Suprapubic skin (tissue), 4 donors: ENCODE measurements at regions not wholly inside any gene's neighbourhood (a gene's known extent, or its start where the extent isn't known, plus 50 kb on each side); places are given as distances from the start of the nearest gene placed in this dataset.

ENCODE experiments used
- DNase-seq, 2 donors: peaks; one replicate each; pipeline ENCODE4 v3.0.0-alpha.2; 2019; ENCODE audit warnings: low spot score in 2 of 2
- H3K27ac ChIP-seq: fragments of 200-600 bp; sonication (generic); one replicate; pipeline ENCODE4 v1.5.1; 2019
- H3K27me3 ChIP-seq: fragments of 200-600 bp; sonication (generic); one replicate; pipeline ENCODE4 v1.5.1; 2019
- H3K36me3 ChIP-seq: fragments of 200-600 bp; sonication (generic); one replicate; pipeline ENCODE4 v1.5.1; 2019
- H3K4me1 ChIP-seq: fragments of 200-600 bp; sonication (generic); one replicate; pipeline ENCODE4 v1.5.1; 2019
- H3K4me3 ChIP-seq: fragments of 200-600 bp; sonication (generic); one replicate; pipeline ENCODE4 v1.5.1; 2019; ENCODE audit warnings: mild to moderate bottlenecking
- H3K9me3 ChIP-seq: fragments of 200-600 bp; sonication (generic); one replicate; pipeline ENCODE4 v1.5.1; 2019
- EP300 ChIP-seq: sonication (generic); formaldehyde crosslinking; IDR thresholded peaks from one replicate; pipeline ENCODE4 v1.6.1; 2017; ENCODE audit warnings: antibody characterized with exemption
- POLR2A ChIP-seq, 2 donors: fragments of 450-650 bp; IDR thresholded peaks; one replicate each; pipeline ENCODE4 v1.6.1; 2017; ENCODE audit warnings: antibody characterized with exemption in 2 of 2, mild to moderate bottlenecking in 2 of 2, moderate library complexity in 2 of 2
- POLR2AphosphoS5 ChIP-seq, 3 donors: sonication (generic); formaldehyde crosslinking; IDR thresholded peaks; one replicate each; pipeline ENCODE4 v1.6.1; 2017; ENCODE audit warnings: antibody characterized with exemption in 3 of 3
- WGBS: methylation state at CpG from one replicate; pipeline ENCODE4 v1.1.5; 2018; 5-methylcytosine and 5-hydroxymethylcytosine counted together
- TF ChIP-seq, protein P1 (sequence below), 2 donors: fragments of 200-600 bp in 1 of 2; fragments of 450-650 bp in 1 of 2; sonication (generic) in 1 of 2; IDR thresholded peaks; one replicate each; pipeline ENCODE4 v1.5.1; 2016 to 2019; ENCODE audit warnings: antibody characterized with exemption in 2 of 2, mild to moderate bottlenecking in 1 of 2, moderate library complexity in 1 of 2

DNA sequence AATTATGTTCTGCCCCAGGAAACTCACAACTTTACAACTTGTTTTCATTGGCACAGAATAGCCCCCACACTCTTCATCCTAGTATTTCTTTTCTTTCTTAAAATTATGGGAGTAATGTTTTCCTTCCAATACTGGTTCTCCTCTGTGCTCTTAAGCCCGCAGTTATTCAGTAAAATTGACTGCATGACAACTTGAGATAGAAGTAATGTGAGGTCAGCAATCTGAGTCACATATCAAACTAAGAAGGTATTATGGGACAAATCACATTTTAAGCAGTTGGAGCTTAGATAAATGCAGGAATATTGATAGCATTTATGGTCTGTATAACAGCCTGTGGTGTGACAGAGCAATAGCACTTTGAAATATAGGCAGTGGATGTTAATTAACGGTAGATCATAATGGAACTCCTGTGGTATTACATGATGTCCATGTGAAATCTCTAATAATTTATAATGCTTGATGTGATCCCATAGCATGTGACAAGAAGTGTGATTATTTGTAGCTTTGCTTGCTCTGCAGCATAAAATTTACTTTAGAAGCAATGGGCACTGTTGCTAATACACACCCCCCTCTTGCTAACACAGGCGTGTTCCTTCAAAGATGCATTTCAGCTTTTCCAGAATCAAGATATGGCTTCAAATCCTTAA is 351.4 kb upstream of the CDH20 start:
- no peak for DNase-seq
- no peaks in the 10 kb centered on the region for H3K36me3 ChIP-seq
- H3K9me3 ChIP-seq: no peaks in the 10 kb centered on the region
- WGBS: 76% methylated on average over 3 of the region's 3 CpGs
- no peaks in the 10 kb centered on the region for H3K27me3 ChIP-seq
- H3K27ac ChIP-seq: no peak overlapping the region
- H3K4me1 ChIP-seq: no peaks in the 10 kb centered on the region
- H3K4me3 ChIP-seq: no peak overlapping the region
- TF ChIP-seq, protein P1, sequence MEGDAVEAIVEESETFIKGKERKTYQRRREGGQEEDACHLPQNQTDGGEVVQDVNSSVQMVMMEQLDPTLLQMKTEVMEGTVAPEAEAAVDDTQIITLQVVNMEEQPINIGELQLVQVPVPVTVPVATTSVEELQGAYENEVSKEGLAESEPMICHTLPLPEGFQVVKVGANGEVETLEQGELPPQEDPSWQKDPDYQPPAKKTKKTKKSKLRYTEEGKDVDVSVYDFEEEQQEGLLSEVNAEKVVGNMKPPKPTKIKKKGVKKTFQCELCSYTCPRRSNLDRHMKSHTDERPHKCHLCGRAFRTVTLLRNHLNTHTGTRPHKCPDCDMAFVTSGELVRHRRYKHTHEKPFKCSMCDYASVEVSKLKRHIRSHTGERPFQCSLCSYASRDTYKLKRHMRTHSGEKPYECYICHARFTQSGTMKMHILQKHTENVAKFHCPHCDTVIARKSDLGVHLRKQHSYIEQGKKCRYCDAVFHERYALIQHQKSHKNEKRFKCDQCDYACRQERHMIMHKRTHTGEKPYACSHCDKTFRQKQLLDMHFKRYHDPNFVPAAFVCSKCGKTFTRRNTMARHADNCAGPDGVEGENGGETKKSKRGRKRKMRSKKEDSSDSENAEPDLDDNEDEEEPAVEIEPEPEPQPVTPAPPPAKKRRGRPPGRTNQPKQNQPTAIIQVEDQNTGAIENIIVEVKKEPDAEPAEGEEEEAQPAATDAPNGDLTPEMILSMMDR (IDR thresholded peaks at IDR 0.05): no peak
- TF ChIP-seq POLR2AphosphoS5 (IDR thresholded peaks at IDR 0.05) (no peak), EP300 (no peak), POLR2A (IDR thresholded peaks at IDR 0.05) (no peak)

DNA sequence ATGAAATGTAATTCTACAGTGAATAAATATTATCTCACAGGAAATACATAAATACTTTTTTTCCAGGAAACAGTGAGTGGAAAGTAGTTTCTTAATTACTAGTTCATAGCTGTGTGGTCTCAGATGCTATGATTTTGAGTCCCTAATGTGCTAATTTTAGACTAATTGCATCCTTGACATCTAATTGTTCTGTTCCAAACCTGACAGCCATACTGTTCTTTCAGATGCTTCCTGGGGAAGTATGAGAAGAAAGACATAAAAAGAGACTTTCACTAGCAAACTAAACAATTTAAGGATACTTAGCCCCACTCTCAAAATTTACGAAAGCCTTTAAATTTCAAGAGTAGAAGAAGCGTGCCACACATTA is 350.9 kb upstream of the CDH20 start:
- DNase-seq: no peak
- 80% methylated on average over 2 of the region's 2 CpGs for WGBS
- H3K4me3 ChIP-seq: no peak overlapping the region
- H3K9me3 ChIP-seq: no peaks in the 10 kb centered on the region
- TF ChIP-seq POLR2A (IDR thresholded peaks at IDR 0.05) (no peak), POLR2AphosphoS5 (IDR thresholded peaks at IDR 0.05) (no peak), EP300 (no peak)
- TF ChIP-seq, protein P1 (IDR thresholded peaks at IDR 0.05): no peak
- H3K27ac ChIP-seq: no peak overlapping the region
- H3K36me3 ChIP-seq: no peaks in the 10 kb centered on the region
- H3K27me3 ChIP-seq: no peaks in the 10 kb centered on the region
- no peaks in the 10 kb centered on the region for H3K4me1 ChIP-seq

DNA sequence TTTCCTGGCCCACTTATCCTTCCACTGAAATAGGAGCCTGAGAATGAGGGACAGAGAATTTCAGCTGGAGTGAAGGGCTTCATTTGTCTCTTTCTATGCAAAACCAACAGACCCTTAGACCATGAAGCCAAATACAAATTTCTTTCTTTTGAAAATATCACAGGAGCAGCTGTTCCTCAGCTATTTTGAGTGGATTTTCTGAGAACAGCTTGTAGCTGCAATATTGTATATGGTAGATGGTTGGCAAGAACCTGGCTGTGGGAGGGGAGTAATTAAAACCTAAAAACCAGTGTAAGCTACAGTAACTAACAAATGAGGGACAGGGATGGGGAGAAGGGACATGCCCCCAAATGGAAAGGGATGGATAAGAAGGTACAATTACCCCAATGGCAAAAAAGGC is 350.3 kb upstream of the CDH20 start:
- Histone ChIP-seq H3K27ac (no peak overlapping the region), H3K36me3 (no peaks in the 10 kb centered on the region), H3K9me3 (no peaks in the 10 kb centered on the region), H3K4me3 (no peak overlapping the region), H3K4me1 (no peaks in the 10 kb centered on the region), H3K27me3 (no peaks in the 10 kb centered on the region)
- TF ChIP-seq POLR2AphosphoS5 (IDR thresholded peaks at IDR 0.05): no peak
- TF ChIP-seq POLR2A (IDR thresholded peaks at IDR 0.05): no peak
- TF ChIP-seq EP300: no peak
- TF ChIP-seq, protein P1 (IDR thresholded peaks at IDR 0.05): no peak
- DNase-seq: no peak

DNA sequence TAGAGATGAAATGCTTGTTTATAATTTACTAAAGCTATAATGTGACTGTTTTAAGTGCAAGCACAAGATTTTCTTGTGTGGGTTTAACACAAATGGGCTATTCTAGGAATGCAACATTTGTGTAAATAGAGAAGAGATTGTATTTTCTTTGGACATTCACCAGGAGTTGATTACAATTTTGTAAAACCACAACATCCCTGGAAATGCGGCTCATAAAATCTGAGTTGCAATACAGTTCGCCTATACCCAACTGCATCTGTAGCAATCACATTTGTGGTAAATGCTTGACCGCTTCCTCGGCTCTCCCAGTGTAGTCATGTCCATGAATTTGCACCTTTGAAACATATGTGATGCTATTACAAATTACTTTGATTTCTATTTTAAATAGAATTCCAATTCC is 348.7 kb upstream of the CDH20 start:
- Histone ChIP-seq H3K27me3 (no peaks in the 10 kb centered on the region), H3K36me3 (no peaks in the 10 kb centered on the region), H3K4me3 (no peak overlapping the region), H3K27ac (no peak overlapping the region), H3K4me1 (no peaks in the 10 kb centered on the region), H3K9me3 (no peaks in the 10 kb centered on the region)
- TF ChIP-seq POLR2AphosphoS5 (IDR thresholded peaks at IDR 0.05): no peak
- TF ChIP-seq, protein P1 (IDR thresholded peaks at IDR 0.05): no peak
- TF ChIP-seq EP300: no peak
- no peak for TF ChIP-seq POLR2A (IDR thresholded peaks at IDR 0.05)
- WGBS: 82% methylated on average over 4 of the region's 4 CpGs
- DNase-seq: no peak

DNA sequence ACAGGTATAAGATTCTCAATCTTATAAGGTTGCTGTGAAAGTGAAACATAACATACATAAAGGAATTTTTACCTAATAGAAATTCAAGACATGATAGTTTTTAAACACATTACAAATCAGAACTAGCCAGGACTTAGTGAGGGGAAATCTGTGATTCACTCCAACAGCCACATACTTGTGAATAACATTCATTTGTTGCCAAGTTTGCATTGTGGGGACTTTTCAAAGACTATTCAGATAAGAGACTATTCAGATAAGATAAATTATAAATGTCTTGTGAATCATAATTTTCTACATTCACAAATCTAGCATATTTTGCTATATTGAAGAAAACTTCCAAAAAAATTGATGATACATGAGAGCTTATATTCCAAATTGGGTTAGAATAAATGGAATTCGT is 345.3 kb upstream of the CDH20 start:
- no peaks in the 10 kb centered on the region for H3K4me1 ChIP-seq
- DNase-seq: no peak
- TF ChIP-seq EP300: no peak
- TF ChIP-seq, protein P1 (IDR thresholded peaks at IDR 0.05): no peak
- no peak for TF ChIP-seq POLR2A (IDR thresholded peaks at IDR 0.05)
- TF ChIP-seq POLR2AphosphoS5 (IDR thresholded peaks at IDR 0.05): no peak
- no peak overlapping the region for H3K4me3 ChIP-seq
- no peaks in the 10 kb centered on the region for H3K27me3 ChIP-seq
- no peak overlapping the region for H3K27ac ChIP-seq
- WGBS: 50% methylated on average over 1 of the region's 1 CpG
- H3K36me3 ChIP-seq: no peaks in the 10 kb centered on the region
- peaks cover 3% of the 10 kb centered on the region for H3K9me3 ChIP-seq
